Calu3 (cell line): ENCODE measurements at regions not wholly inside any gene's neighbourhood (a gene's known extent, or its start where the extent isn't known, plus 50 kb on each side); places are given as distances from the start of the nearest gene placed in this dataset.

Source experiments
- BruUV-seq: library from RNA; stranded (reverse); fragments of 400-500 nt; replicated peaks from 2 replicates; lab custom pipeline; 2021; lab: Mats Ljungman, UMichigan
- CTCF ChIA-PET: fragments of 300-600 bp; sonication (Branson Sonifier 250); formaldehyde crosslinking; loops from one replicate; lab custom pipeline; 2022; ENCODE audit warnings: antibody characterized with exemption; lab: Charles Lee
- DNase-seq: peaks from one replicate; pipeline ENCODE4 v3.0.0; 2022
- H3K27ac Mint-ChIP-seq: one replicate; pipeline ENCODE4 v1.8.0; 2022; ENCODE audit warnings: mixed read lengths; ENCODE audit not compliant: unreplicated experiment
- H3K27me3 Mint-ChIP-seq: one replicate; pipeline ENCODE4 v1.8.0; 2022; ENCODE audit warnings: mixed read lengths; ENCODE audit not compliant: unreplicated experiment
- H3K36me3 Mint-ChIP-seq: one replicate; pipeline ENCODE4 v1.8.0; 2022; ENCODE audit warnings: mild to moderate bottlenecking, moderate library complexity, mixed read lengths; ENCODE audit not compliant: insufficient read depth, unreplicated experiment
- H3K4me1 Mint-ChIP-seq: one replicate; pipeline ENCODE4 v1.8.0; 2022; ENCODE audit warnings: mild to moderate bottlenecking, low read depth, mixed read lengths; ENCODE audit not compliant: unreplicated experiment
- H3K4me3 Mint-ChIP-seq: one replicate; pipeline ENCODE4 v1.8.0; 2022; ENCODE audit warnings: mild to moderate bottlenecking, low read depth, moderate library complexity, mixed read lengths; ENCODE audit not compliant: unreplicated experiment
- H3K9me3 Mint-ChIP-seq: one replicate; pipeline ENCODE4 v1.8.0; 2022; ENCODE audit warnings: low read depth, mixed read lengths; ENCODE audit not compliant: unreplicated experiment
- CTCF ChIP-seq: fragments of 200-600 bp; IDR thresholded peaks from one replicate; pipeline ENCODE4 v1.8.0; 2022; ENCODE audit warnings: antibody characterized with exemption; ENCODE audit not compliant: unreplicated experiment
- intact Hi-C: fragments of 100-400 bp; cut with micrococcal nuclease; formaldehyde crosslinking; loops from one replicate; pipeline ENCODE4 v1.10.0; 2022; ENCODE audit not compliant: unreplicated experiment

- no peaks in the 10 kb centered on the region for H3K9me3 Mint-ChIP-seq
- H3K4me3 Mint-ChIP-seq, result no peak overlapping the region
- TF ChIP-seq CTCF, result no peak
- intact Hi-C loops, result no loop called here
- no TSS peak for BruUV-seq
- no peaks in the 10 kb centered on the region for H3K4me1 Mint-ChIP-seq
- H3K27ac Mint-ChIP-seq, result no peak overlapping the region
- no peaks in the 10 kb centered on the region for H3K36me3 Mint-ChIP-seq
- CTCF ChIA-PET, result no interaction called here
- DNase-seq, result no peak
- H3K27me3 Mint-ChIP-seq, result peaks cover 12% of the 10 kb centered on the region
Observed at GRCh38 chr14:94673781-94674231, 61.6 kb downstream of the SERPINA3 start.
